ENCODE measurements at regions not wholly inside any gene's neighbourhood (a gene's known extent, or its start where the extent isn't known, plus 50 kb on each side); places are given as distances from the start of the nearest gene placed in this dataset.

GRCh38 chr2:53379547-53379946 lies 388.1 kb upstream of the CHAC2 start:
- no peak overlapping the region for H3K4me3 ChIP-seq (ENCODE audit: low read depth, low read length)
- TF ChIP-seq, protein P1, sequence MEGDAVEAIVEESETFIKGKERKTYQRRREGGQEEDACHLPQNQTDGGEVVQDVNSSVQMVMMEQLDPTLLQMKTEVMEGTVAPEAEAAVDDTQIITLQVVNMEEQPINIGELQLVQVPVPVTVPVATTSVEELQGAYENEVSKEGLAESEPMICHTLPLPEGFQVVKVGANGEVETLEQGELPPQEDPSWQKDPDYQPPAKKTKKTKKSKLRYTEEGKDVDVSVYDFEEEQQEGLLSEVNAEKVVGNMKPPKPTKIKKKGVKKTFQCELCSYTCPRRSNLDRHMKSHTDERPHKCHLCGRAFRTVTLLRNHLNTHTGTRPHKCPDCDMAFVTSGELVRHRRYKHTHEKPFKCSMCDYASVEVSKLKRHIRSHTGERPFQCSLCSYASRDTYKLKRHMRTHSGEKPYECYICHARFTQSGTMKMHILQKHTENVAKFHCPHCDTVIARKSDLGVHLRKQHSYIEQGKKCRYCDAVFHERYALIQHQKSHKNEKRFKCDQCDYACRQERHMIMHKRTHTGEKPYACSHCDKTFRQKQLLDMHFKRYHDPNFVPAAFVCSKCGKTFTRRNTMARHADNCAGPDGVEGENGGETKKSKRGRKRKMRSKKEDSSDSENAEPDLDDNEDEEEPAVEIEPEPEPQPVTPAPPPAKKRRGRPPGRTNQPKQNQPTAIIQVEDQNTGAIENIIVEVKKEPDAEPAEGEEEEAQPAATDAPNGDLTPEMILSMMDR (IDR thresholded peaks at IDR 0.05; ENCODE audit: low read depth, low read length), result no peak

DNA sequence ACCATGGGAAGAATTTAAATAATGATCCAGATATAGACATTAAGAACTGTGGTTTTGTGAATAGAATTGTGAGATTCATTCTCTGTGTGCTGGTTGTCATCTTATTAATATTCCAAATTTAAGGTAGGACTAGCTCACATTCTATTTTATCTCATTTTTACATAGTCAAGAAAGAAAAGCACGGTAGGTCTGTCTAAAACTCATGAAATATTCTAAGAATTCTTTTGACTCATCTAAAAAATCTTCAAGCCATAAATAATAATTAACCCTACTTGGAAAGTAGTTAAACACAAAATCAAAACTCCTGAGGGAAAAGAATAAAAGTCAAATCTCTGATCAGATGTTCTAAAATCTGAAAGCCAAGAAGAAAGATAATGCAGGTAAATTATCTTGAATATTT lies 388.8 kb upstream of the CHAC2 start:
- TF ChIP-seq, protein P1 (IDR thresholded peaks at IDR 0.05; ENCODE audit: low read depth, low read length), result no peak
- H3K4me3 ChIP-seq (ENCODE audit: low read depth, low read length), result no peak overlapping the region

DNA sequence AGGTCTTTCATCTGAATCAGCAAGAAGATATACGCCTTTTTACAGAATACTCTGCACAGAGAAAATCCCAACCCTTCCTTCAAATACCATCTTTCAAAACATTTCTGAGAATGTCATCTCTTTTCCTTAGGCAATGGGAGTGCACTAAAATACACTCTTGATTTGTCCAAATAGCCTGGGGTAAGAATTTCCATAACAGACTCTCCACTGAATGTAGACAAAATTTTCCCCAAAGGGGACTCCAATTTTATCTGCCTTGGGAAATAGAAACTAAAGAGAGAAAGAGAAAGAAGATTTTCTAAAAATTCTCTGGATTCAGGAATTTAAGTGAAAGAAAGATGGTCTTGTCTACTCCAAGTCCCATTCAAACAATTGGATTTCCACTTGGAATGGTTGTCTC lies 394.5 kb upstream of the CHAC2 start:
- H3K4me3 ChIP-seq (ENCODE audit: low read depth, low read length), result no peak overlapping the region
- TF ChIP-seq, protein P1 (IDR thresholded peaks at IDR 0.05; ENCODE audit: low read depth, low read length), result no peak

DNA sequence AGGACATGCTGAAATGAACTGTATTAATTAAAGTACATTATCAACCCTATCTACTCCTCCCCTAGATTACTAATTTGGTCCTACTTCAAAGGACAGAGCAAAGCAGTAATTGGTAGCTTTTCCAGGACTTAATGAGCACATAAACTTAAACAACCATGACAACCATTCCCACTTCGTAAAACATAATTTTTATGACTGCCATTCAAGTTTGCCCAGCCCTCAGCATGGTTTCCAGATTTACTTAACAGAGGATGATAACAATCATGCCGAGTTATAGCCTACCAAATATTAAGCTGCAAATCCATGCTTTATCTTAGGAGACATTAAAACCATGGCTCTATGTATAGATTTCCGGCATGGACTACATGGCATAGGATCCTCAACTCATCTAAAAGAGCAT lies 401.1 kb upstream of the CHAC2 start:
- TF ChIP-seq, protein P1 (IDR thresholded peaks at IDR 0.05; ENCODE audit: low read depth, low read length), result no peak

GRCh38 chr2:53362934-53363333 lies 404.7 kb upstream of the CHAC2 start:
- no peak overlapping the region for H3K4me3 ChIP-seq (ENCODE audit: low read depth, low read length)
- TF ChIP-seq, protein P1 (IDR thresholded peaks at IDR 0.05; ENCODE audit: low read depth, low read length), result no peak

More for the DNA sequence above, 401.1 kb upstream of the CHAC2 start:
- H3K4me3 ChIP-seq (ENCODE audit: low read depth, low read length), result no peak overlapping the region

GRCh38 chr2:53356291-53356905 lies 411.2 kb upstream of the CHAC2 start:
- TF ChIP-seq, protein P1 (IDR thresholded peaks at IDR 0.05; ENCODE audit: low read depth, low read length), result no peak
- no peak overlapping the region for H3K4me3 ChIP-seq (ENCODE audit: low read depth, low read length)

GRCh38 chr2:53353135-53354114 lies 414.2 kb upstream of the CHAC2 start:
- no peak overlapping the region for H3K4me3 ChIP-seq (ENCODE audit: low read depth, low read length)
- TF ChIP-seq, protein P1 (IDR thresholded peaks at IDR 0.05; ENCODE audit: low read depth, low read length), result no peak
